ENCODE measurements at regions not wholly inside any gene's neighbourhood (a gene's known extent, or its start where the extent isn't known, plus 50 kb on each side); places are given as distances from the start of the nearest gene placed in this dataset.

GRCh38 chr1:216851073-216851472, 127.8 kb upstream of the ESRRG start:
- TF ChIP-seq PAX5 (IDR thresholded peaks at IDR 0.05; ENCODE audit: borderline replicate concordance, low read depth, low read length) (no peak), POLR2A (IDR thresholded peaks at IDR 0.05; ENCODE audit: low read depth, low read length) (no peak), BHLHE40 (IDR thresholded peaks at IDR 0.05; ENCODE audit: borderline replicate concordance in 1 of 2, low read depth in 2 of 2, low read length in 1 of 2) (no peak), CBX5 (IDR thresholded peaks at IDR 0.05; ENCODE audit: low read depth) (no peak), SP1 (IDR thresholded peaks at IDR 0.05; ENCODE audit: low read depth, low read length) (no peak), ZBTB40 (IDR thresholded peaks at IDR 0.05; ENCODE audit: borderline replicate concordance) (no peak), ESRRA (IDR thresholded peaks at IDR 0.05; ENCODE audit: low read length) (no peak)

All from GM12878 (cell line).